ENCODE measurements at regions not wholly inside any gene's neighbourhood (a gene's known extent, or its start where the extent isn't known, plus 50 kb on each side); places are given as distances from the start of the nearest gene placed in this dataset.

GRCh38 chr2:236670235-236670620 is 100.6 kb downstream of the ACKR3 start:
- TF ChIP-seq CTCF (IDR thresholded peaks at IDR 0.05) (no peak), POLR2A (IDR thresholded peaks at IDR 0.05) (no peak)
- H3K27me3 ChIP-seq: no peaks in the 10 kb centered on the region
- no peaks in the 10 kb centered on the region for H3K9me3 ChIP-seq
- no peaks in the 10 kb centered on the region for H3K4me1 ChIP-seq
- H3K4me3 ChIP-seq: no peak overlapping the region
- ATAC-seq (no peak), DNase-seq (no peak)
- no peak overlapping the region for H3K27ac ChIP-seq
- 93% methylated on average over 4 to 6 of the region's 6 CpGs for WGBS, 2 donors
- intact Hi-C loops (cut with DNase I): no loop called here
- no peaks in the 10 kb centered on the region for H3K36me3 ChIP-seq (replicated peaks in 1 of 2; ENCODE audit: insufficient read depth in 1 of 2, low read depth in 2 of 2)

- intact Hi-C loops (cut with DNase I): no loop called here
- H3K36me3 ChIP-seq (replicated peaks in 1 of 2; ENCODE audit: insufficient read depth in 1 of 2, low read depth in 2 of 2): no peaks in the 10 kb centered on the region
Measured at GRCh38 chr2:236671896-236672562, 102.4 kb downstream of the ACKR3 start.

GRCh38 chr2:236672606-236673005 is 103.0 kb downstream of the ACKR3 start:
- Histone ChIP-seq H3K4me3 (no peak overlapping the region), H3K4me1 (no peaks in the 10 kb centered on the region), H3K36me3 (replicated peaks in 1 of 2; ENCODE audit: insufficient read depth in 1 of 2, low read depth in 2 of 2) (no peaks in the 10 kb centered on the region), H3K27me3 (no peaks in the 10 kb centered on the region), H3K9me3 (no peaks in the 10 kb centered on the region), H3K27ac (no peak overlapping the region)
- no peak for DNase-seq
- no peak for ATAC-seq
- WGBS, 2 donors: 92 to 93% methylated on average over 5 of the region's 5 CpGs
- intact Hi-C loops (cut with DNase I): no loop called here
- TF ChIP-seq POLR2A (IDR thresholded peaks at IDR 0.05) (no peak), CTCF (IDR thresholded peaks at IDR 0.05) (no peak)

More at GRCh38 chr2:236671896-236672562, 102.4 kb downstream of the ACKR3 start:
- TF ChIP-seq CTCF (IDR thresholded peaks at IDR 0.05) (no peak), POLR2A (IDR thresholded peaks at IDR 0.05) (no peak)
- DNase-seq (no peak), ATAC-seq (no peak)
- no peaks in the 10 kb centered on the region for H3K9me3 ChIP-seq
- H3K27ac ChIP-seq: no peak overlapping the region
- H3K4me1 ChIP-seq: no peaks in the 10 kb centered on the region
- 84% methylated on average over 9 to 11 of the region's 11 CpGs for WGBS, 2 donors
- H3K4me3 ChIP-seq: no peak overlapping the region
- H3K27me3 ChIP-seq: no peaks in the 10 kb centered on the region

- no peak for ATAC-seq
- WGBS, 2 donors: 83 to 90% methylated on average over 14 of the region's 14 CpGs
- intact Hi-C loops (cut with DNase I): no loop called here
Measured at GRCh38 chr2:236673126-236673822, 103.6 kb downstream of the ACKR3 start.

More at GRCh38 chr2:236673126-236673822, 103.6 kb downstream of the ACKR3 start:
- Histone ChIP-seq H3K27me3 (no peaks in the 10 kb centered on the region), H3K4me3 (no peak overlapping the region), H3K36me3 (replicated peaks in 1 of 2; ENCODE audit: insufficient read depth in 1 of 2, low read depth in 2 of 2) (no peaks in the 10 kb centered on the region), H3K27ac (no peak overlapping the region), H3K9me3 (no peaks in the 10 kb centered on the region), H3K4me1 (no peaks in the 10 kb centered on the region)
- TF ChIP-seq CTCF (IDR thresholded peaks at IDR 0.05) (no peak), POLR2A (IDR thresholded peaks at IDR 0.05) (no peak)
- no peak for DNase-seq

Data from body of pancreas (tissue), 4 donors.